Spleen (tissue), 7 donors: ENCODE measurements at regions not wholly inside any gene's neighbourhood (a gene's known extent, or its start where the extent isn't known, plus 50 kb on each side); places are given as distances from the start of the nearest gene placed in this dataset.

Source experiments
- POLR2A ChIP-seq, 3 donors: fragments of 450-650 bp; IDR thresholded peaks; one replicate each; pipeline ENCODE4 v1.5.1; 2017; ENCODE audit warnings: antibody characterized with exemption in 3 of 3, mild to moderate bottlenecking in 1 of 3
- TF ChIP-seq, protein P1 (sequence below), 11 experiments: fragments of 200-600 bp in 7 of 11; fragments of 450-650 bp in 4 of 11; sonication (generic) in 4 of 11; IDR thresholded peaks in 8 of 11; conservative IDR thresholded peaks in 3 of 11; 1 replicate in 7 of 11; 2 replicates in 4 of 11; pipeline versions ENCODE4 v1.4.0 to v1.8.0; 2016 to 2021; ENCODE audit warnings: antibody characterized with exemption in 11 of 11, inconsistent platforms in 4 of 11, mild to moderate bottlenecking in 1 of 11
- donor health status: DM: no; HTN: no; CAD: no; lungs with moderate emphysema.
- donor health status: DM: no; HTN: no; CAD: no.
- donor health status: DM: no; HTN: no; CAD: no.

DNA sequence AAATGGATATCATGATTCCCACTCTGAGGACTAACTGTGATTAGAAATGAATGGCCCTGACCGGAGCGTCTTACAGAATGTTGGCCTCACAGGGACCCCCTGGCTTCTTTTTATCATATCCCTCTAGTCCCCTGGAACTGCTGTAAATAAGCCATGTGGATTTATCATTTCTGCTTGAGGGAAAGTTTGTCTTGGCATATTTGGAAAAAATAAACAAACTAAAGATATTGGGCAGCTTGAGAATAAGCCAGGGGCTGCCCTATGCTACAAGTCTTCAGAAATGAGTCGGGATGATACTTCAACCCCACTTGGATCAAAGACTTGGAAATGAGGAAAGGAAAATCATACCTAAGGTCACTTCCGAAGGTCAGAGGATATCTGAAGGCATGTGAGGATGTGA, 179.1 kb downstream of the THBS2 start:
- TF ChIP-seq POLR2A (IDR thresholded peaks at IDR 0.05), result no peak
- TF ChIP-seq, protein P1, sequence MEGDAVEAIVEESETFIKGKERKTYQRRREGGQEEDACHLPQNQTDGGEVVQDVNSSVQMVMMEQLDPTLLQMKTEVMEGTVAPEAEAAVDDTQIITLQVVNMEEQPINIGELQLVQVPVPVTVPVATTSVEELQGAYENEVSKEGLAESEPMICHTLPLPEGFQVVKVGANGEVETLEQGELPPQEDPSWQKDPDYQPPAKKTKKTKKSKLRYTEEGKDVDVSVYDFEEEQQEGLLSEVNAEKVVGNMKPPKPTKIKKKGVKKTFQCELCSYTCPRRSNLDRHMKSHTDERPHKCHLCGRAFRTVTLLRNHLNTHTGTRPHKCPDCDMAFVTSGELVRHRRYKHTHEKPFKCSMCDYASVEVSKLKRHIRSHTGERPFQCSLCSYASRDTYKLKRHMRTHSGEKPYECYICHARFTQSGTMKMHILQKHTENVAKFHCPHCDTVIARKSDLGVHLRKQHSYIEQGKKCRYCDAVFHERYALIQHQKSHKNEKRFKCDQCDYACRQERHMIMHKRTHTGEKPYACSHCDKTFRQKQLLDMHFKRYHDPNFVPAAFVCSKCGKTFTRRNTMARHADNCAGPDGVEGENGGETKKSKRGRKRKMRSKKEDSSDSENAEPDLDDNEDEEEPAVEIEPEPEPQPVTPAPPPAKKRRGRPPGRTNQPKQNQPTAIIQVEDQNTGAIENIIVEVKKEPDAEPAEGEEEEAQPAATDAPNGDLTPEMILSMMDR (IDR thresholded peaks at IDR 0.05 in 8 of 11, conservative IDR thresholded peaks at IDR 0.05 in 3 of 11), result no peak
